ENCODE measurements at regions not wholly inside any gene's neighbourhood (a gene's known extent, or its start where the extent isn't known, plus 50 kb on each side); places are given as distances from the start of the nearest gene placed in this dataset.

- TF ChIP-seq CTCF (IDR thresholded peaks at IDR 0.05) (no peak), POLR2A (IDR thresholded peaks at IDR 0.05) (no peak)
- no peak overlapping the region for H3K27ac ChIP-seq
- no peaks in the 10 kb centered on the region for H3K4me1 ChIP-seq
- DNase-seq: no peak
- intact Hi-C loops (cut with DNase I; ENCODE audit: low total_unique reads): no loop called here
- no peaks in the 10 kb centered on the region for H3K36me3 ChIP-seq
- H3K4me3 ChIP-seq: no peak overlapping the region
- H3K9me3 ChIP-seq: no peaks in the 10 kb centered on the region
- no peaks in the 10 kb centered on the region for H3K27me3 ChIP-seq
Observed at GRCh38 chr3:107283948-107284347, 93.3 kb upstream of the CCDC54 start.

DNA sequence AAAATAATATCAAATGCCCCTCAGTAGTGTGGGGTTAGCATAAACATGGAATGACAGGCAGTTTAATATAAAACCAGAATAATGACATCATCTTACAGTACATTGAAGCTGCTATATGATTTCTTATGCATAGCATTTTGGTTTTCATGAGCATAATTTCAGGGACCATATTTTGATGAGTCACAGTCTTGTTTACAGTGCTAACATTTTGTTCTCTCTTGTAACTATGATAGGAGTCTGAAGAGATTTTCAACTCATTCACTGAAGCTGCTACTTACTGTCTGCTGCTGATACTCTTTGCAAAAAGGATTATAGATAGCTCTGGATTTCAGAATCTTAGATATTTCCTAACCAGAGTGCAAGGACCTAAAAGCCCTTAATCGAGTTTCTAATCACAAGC lies 92.6 kb upstream of the CCDC54 start:
- intact Hi-C loops (cut with DNase I; ENCODE audit: low total_unique reads): no loop called here
- Histone ChIP-seq H3K4me1 (no peaks in the 10 kb centered on the region), H3K36me3 (no peaks in the 10 kb centered on the region), H3K27me3 (no peaks in the 10 kb centered on the region), H3K4me3 (no peak overlapping the region), H3K27ac (no peak overlapping the region), H3K9me3 (no peaks in the 10 kb centered on the region)
- DNase-seq: no peak
- no peak for TF ChIP-seq POLR2A (IDR thresholded peaks at IDR 0.05)

GRCh38 chr3:107285197-107285596 lies 92.0 kb upstream of the CCDC54 start:
- TF ChIP-seq POLR2A (IDR thresholded peaks at IDR 0.05) (no peak), CTCF (IDR thresholded peaks at IDR 0.05) (no peak)
- intact Hi-C loops (cut with DNase I; ENCODE audit: low total_unique reads): no loop called here
- H3K4me1 ChIP-seq: no peaks in the 10 kb centered on the region
- no peaks in the 10 kb centered on the region for H3K9me3 ChIP-seq
- DNase-seq: no peak
- H3K27ac ChIP-seq: no peak overlapping the region
- H3K27me3 ChIP-seq: no peaks in the 10 kb centered on the region
- no peaks in the 10 kb centered on the region for H3K36me3 ChIP-seq
- no peak overlapping the region for H3K4me3 ChIP-seq

- Histone ChIP-seq H3K36me3 (no peaks in the 10 kb centered on the region), H3K9me3 (no peaks in the 10 kb centered on the region), H3K4me1 (no peaks in the 10 kb centered on the region), H3K27ac (no peak overlapping the region), H3K27me3 (no peaks in the 10 kb centered on the region), H3K4me3 (no peak overlapping the region)
- TF ChIP-seq POLR2A (IDR thresholded peaks at IDR 0.05) (no peak), CTCF (IDR thresholded peaks at IDR 0.05) (no peak)
- intact Hi-C loops (cut with DNase I; ENCODE audit: low total_unique reads): no loop called here
- no peak for DNase-seq
Observed at GRCh38 chr3:107289354-107289753, 87.9 kb upstream of the CCDC54 start.

- no peaks in the 10 kb centered on the region for H3K27me3 ChIP-seq
- no peak for TF ChIP-seq CTCF (IDR thresholded peaks at IDR 0.05)
- TF ChIP-seq POLR2A (IDR thresholded peaks at IDR 0.05): no peak
- H3K9me3 ChIP-seq: peaks cover 0 to 11% of the 10 kb centered on the region in 2 donors
Observed at GRCh38 chr3:107294117-107294516, 83.1 kb upstream of the CCDC54 start.

GRCh38 chr3:107297597-107297996 lies 79.6 kb upstream of the CCDC54 start:
- Histone ChIP-seq H3K27ac (no peak overlapping the region), H3K36me3 (no peaks in the 10 kb centered on the region), H3K4me1 (no peaks in the 10 kb centered on the region), H3K27me3 (no peaks in the 10 kb centered on the region), H3K4me3 (no peak overlapping the region), H3K9me3 (peaks cover 0 to 11% of the 10 kb centered on the region in 2 donors)
- intact Hi-C loops (cut with DNase I; ENCODE audit: low total_unique reads): no loop called here
- DNase-seq: no peak
- no peak for TF ChIP-seq POLR2A (IDR thresholded peaks at IDR 0.05)

More at GRCh38 chr3:107294117-107294516, 83.1 kb upstream of the CCDC54 start:
- Histone ChIP-seq H3K27ac (no peak overlapping the region), H3K4me3 (no peak overlapping the region), H3K4me1 (no peaks in the 10 kb centered on the region), H3K36me3 (no peaks in the 10 kb centered on the region)
- DNase-seq: no peak
- intact Hi-C loops (cut with DNase I; ENCODE audit: low total_unique reads): no loop called here

Measured in uterus (tissue), 3 donors.